ENCODE measurements at regions not wholly inside any gene's neighbourhood (a gene's known extent, or its start where the extent isn't known, plus 50 kb on each side); places are given as distances from the start of the nearest gene placed in this dataset.

- intact Hi-C loops (cut with micrococcal nuclease): no loop called here
- Histone ChIP-seq H3K9me3 (ENCODE audit: low read length) (no peaks in the 10 kb centered on the region), H3K27ac (ENCODE audit: low read length) (no peak overlapping the region), H3F3A (ENCODE audit: low read length, unreplicated experiment) (no peaks in the 10 kb centered on the region), H3K4me1 (ENCODE audit: insufficient read depth, low read length) (no peaks in the 10 kb centered on the region), H3K27me3 (ENCODE audit: low read length) (no peaks in the 10 kb centered on the region), H4K20me1 (ENCODE audit: low read length) (no peaks in the 10 kb centered on the region), H3K79me2 (ENCODE audit: low read length) (no peaks in the 10 kb centered on the region), H3K4me3 (ENCODE audit: low read length) (no peak overlapping the region), H3K4me2 (ENCODE audit: low read length) (no peak overlapping the region), H3K9ac (ENCODE audit: low read length) (no peak overlapping the region), H3K9me2 (replicated peaks; ENCODE audit: low read length) (no peaks in the 10 kb centered on the region), H3K36me3 (ENCODE audit: low read depth, low read length) (no peaks in the 10 kb centered on the region), H2AFZ (ENCODE audit: low read length) (no peak overlapping the region)
- BruUV-seq (replicated peaks): no TSS peak
- ATAC-seq: no peak
- POLR2A ChIA-PET (ENCODE audit: unreplicated experiment): no interaction called here
- no peak for TF ChIP-seq EZH2phosphoT487 (IDR thresholded peaks at IDR 0.05; ENCODE audit: borderline replicate concordance, low read length)
- TF ChIP-seq CTCF (conservative IDR thresholded peaks at IDR 0.05; ENCODE audit: low read depth, low read length): no peak
- TF ChIP-seq EZH2 (IDR thresholded peaks at IDR 0.05; ENCODE audit: low read length, unreplicated experiment): no peak
- no peak for DNase-seq
- CTCF ChIA-PET: no interaction called here
Observed at GRCh38 chr5:74367241-74367733, 273.2 kb downstream of the ENC1 start.

GRCh38 chr5:74365723-74366122, 274.8 kb downstream of the ENC1 start:
- CTCF ChIA-PET: no interaction called here
- no peaks in the 10 kb centered on the region for H3F3A ChIP-seq (ENCODE audit: low read length, unreplicated experiment)
- H3K9me3 ChIP-seq (ENCODE audit: low read length): no peaks in the 10 kb centered on the region
- POLR2A ChIA-PET (ENCODE audit: unreplicated experiment): no interaction called here
- no peaks in the 10 kb centered on the region for H3K36me3 ChIP-seq (ENCODE audit: low read depth, low read length)
- H3K4me1 ChIP-seq (ENCODE audit: insufficient read depth, low read length): no peaks in the 10 kb centered on the region
- no peak for ATAC-seq
- intact Hi-C loops (cut with micrococcal nuclease): no loop called here
- H3K9ac ChIP-seq (ENCODE audit: low read length): no peak overlapping the region
- TF ChIP-seq CTCF (conservative IDR thresholded peaks at IDR 0.05; ENCODE audit: low read depth, low read length) (no peak), EZH2phosphoT487 (IDR thresholded peaks at IDR 0.05; ENCODE audit: borderline replicate concordance, low read length) (no peak), EZH2 (IDR thresholded peaks at IDR 0.05; ENCODE audit: low read length, unreplicated experiment) (no peak)
- H3K79me2 ChIP-seq (ENCODE audit: low read length): no peaks in the 10 kb centered on the region
- H4K20me1 ChIP-seq (ENCODE audit: low read length): no peaks in the 10 kb centered on the region
- H3K4me2 ChIP-seq (ENCODE audit: low read length): no peak overlapping the region
- no peak overlapping the region for H3K4me3 ChIP-seq (ENCODE audit: low read length)
- no peaks in the 10 kb centered on the region for H3K9me2 ChIP-seq (replicated peaks; ENCODE audit: low read length)
- H2AFZ ChIP-seq (ENCODE audit: low read length): no peak overlapping the region
- no peak overlapping the region for H3K27ac ChIP-seq (ENCODE audit: low read length)
- no peaks in the 10 kb centered on the region for H3K27me3 ChIP-seq (ENCODE audit: low read length)
- no peak for DNase-seq
- no TSS peak for BruUV-seq (replicated peaks)

DNA sequence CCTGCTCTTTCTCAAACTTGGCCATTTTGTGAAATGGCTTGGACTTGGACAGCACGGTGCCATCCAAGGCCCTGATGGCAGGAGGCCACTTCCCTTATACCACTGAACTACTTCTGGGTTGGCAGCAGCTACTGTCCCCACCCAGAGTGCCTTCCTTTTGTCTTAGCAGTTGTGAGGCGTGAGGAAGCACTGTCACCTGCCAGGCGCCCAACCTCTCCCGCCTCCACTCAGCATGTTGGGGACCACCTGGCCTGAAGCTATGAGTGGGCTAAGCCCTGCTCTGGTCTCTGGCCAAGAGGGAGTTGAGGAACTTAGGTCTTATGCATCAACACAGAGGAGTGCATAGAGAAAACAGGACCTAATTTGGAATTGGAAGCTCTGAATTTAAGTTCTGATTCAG, 276.0 kb downstream of the ENC1 start:
- no peak overlapping the region for H3K4me3 ChIP-seq (ENCODE audit: low read length)
- H3F3A ChIP-seq (ENCODE audit: low read length, unreplicated experiment): no peaks in the 10 kb centered on the region
- ChIA-PET CTCF (no interaction called here), POLR2A (ENCODE audit: unreplicated experiment) (no interaction called here)
- no peak for DNase-seq
- TF ChIP-seq EZH2phosphoT487 (IDR thresholded peaks at IDR 0.05; ENCODE audit: borderline replicate concordance, low read length): no peak
- no peaks in the 10 kb centered on the region for H4K20me1 ChIP-seq (ENCODE audit: low read length)
- no peak overlapping the region for H3K27ac ChIP-seq (ENCODE audit: low read length)
- no peaks in the 10 kb centered on the region for H3K27me3 ChIP-seq (ENCODE audit: low read length)
- no peaks in the 10 kb centered on the region for H3K9me3 ChIP-seq (ENCODE audit: low read length)
- H3K9ac ChIP-seq (ENCODE audit: low read length): no peak overlapping the region
- no peaks in the 10 kb centered on the region for H3K4me1 ChIP-seq (ENCODE audit: insufficient read depth, low read length)
- no peaks in the 10 kb centered on the region for H3K9me2 ChIP-seq (replicated peaks; ENCODE audit: low read length)
- no peak overlapping the region for H3K4me2 ChIP-seq (ENCODE audit: low read length)
- no peak overlapping the region for H2AFZ ChIP-seq (ENCODE audit: low read length)
- H3K79me2 ChIP-seq (ENCODE audit: low read length): no peaks in the 10 kb centered on the region
- intact Hi-C loops (cut with micrococcal nuclease): no loop called here
- no peaks in the 10 kb centered on the region for H3K36me3 ChIP-seq (ENCODE audit: low read depth, low read length)
- ATAC-seq: no peak
- BruUV-seq (replicated peaks): no TSS peak
